ENCODE measurements at regions not wholly inside any gene's neighbourhood (a gene's known extent, or its start where the extent isn't known, plus 50 kb on each side); places are given as distances from the start of the nearest gene placed in this dataset.

DNA sequence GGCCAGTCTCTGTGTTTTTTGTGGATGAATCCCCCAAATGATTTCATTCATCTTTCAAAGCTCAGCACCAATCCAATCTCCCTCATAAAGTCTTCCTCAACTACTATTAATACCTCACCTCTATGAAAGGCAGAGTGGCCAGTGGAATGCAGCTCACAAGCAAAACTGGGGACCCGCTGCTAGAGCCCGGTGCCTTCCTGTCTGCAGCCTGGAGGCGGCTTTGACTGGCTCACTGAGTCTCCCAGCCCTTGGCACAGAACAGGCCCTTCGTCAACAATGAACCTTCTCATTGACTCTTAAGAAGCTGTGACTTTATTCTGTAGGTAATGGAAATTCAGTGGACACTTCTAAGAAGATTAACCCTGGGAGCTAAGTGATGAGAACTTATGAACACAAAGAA is 86.8 kb upstream of the RAB4A start:
- DNase-seq (ENCODE audit: low read depth) = no peak

- DNase-seq (ENCODE audit: low read depth) = no peak
Observed at GRCh38 chr1:229185963-229186362, 84.9 kb upstream of the RAB4A start.

DNA sequence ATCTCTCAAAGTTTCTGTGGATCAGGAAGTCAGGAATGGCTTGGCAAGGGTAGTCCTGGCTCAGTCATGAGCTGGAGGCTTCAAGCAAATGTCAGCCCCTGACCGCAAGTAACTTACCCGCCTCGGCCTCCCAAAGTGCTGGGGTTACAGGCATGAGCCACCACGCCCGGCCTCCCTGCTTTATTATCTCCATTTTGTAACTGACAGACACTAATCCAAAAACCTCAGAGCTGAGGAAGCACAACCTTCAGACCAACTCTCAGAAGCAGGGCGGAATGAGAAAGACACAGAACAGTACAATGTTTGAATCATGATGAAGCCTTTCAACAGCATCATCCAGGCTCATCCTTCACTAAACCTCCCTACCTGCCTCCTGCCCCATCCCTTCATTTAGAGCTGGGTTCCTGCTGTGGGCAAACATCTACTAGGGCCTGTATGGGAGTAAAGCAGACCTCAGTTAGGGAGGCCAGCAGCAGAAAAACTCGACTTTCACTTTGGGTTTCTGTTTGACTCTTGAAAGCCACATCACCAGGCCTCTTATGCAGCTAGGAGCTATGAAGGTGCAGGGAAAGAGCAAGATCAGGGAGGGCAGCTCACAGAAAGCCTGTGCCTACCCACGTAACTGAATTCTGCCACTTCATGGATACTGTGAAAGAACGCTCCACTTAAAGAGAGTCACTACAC is 84.4 kb upstream of the RAB4A start:
- no peak for DNase-seq (ENCODE audit: low read depth)

GRCh38 chr1:229190057-229190575 is 80.8 kb upstream of the RAB4A start:
- DNase-seq (ENCODE audit: low read depth) = no peak

- DNase-seq (ENCODE audit: low read depth) = no peak
Observed at GRCh38 chr1:229191066-229191674, 79.7 kb upstream of the RAB4A start.

DNA sequence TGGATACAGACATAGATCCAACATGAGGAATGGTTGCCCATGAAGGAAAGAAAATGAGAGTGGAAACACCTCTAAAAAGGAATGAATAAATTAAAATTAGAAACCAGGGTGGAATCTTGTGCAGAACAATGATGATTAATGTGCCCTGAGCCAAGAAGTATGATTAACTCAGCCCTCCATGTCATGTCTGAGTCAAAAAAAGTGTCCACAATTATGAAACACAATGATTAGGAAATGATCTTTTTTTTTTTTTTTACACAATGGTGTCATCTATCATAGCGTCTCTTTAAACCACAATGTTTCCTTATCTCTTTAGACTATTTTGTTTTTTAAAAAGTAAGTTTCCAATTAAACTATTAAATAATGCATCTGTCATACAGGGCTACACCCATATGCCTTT is 78.9 kb upstream of the RAB4A start:
- DNase-seq (ENCODE audit: low read depth) = peak; percentile 31

DNA sequence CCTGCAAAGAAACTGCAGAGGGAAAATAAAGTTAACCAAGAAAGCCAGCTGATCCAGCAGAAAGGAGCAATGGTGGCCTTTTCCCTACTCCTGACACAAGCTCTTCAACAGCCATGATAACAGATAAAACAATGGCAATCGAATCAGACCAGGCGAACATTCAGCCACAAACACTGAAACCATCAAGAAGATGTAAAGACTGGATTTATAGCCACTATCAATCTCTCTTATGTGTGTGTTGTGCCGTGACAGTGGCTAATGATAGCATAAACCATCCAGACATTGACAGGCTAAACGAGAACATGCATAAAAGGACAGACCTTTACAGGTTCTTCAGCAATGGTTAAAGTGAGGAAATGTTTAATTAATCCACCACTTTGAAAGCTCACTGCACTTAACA is 78.1 kb upstream of the RAB4A start:
- DNase-seq (ENCODE audit: low read depth) = no peak

- DNase-seq (ENCODE audit: low read depth) = no peak
Observed at GRCh38 chr1:229194096-229194495, 76.8 kb upstream of the RAB4A start.

DNA sequence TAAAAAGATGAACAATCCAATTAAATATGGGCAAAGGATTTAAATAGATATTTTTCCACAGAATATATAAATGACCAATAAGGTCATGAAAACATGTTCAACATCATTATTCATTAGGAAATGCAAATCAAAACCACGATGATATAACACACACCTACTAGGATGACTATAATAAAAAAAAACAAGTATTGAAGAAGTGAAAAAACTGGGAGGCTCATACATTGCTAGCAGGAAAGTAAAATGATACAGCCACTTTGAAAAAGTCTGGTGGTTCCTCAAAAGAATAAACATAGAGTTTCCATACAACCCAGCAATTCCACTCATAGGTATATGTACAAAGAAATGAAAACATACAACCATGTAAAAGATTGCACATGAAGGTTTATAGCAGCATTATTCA is 75.7 kb upstream of the RAB4A start:
- no peak for DNase-seq (ENCODE audit: low read depth)

DNA sequence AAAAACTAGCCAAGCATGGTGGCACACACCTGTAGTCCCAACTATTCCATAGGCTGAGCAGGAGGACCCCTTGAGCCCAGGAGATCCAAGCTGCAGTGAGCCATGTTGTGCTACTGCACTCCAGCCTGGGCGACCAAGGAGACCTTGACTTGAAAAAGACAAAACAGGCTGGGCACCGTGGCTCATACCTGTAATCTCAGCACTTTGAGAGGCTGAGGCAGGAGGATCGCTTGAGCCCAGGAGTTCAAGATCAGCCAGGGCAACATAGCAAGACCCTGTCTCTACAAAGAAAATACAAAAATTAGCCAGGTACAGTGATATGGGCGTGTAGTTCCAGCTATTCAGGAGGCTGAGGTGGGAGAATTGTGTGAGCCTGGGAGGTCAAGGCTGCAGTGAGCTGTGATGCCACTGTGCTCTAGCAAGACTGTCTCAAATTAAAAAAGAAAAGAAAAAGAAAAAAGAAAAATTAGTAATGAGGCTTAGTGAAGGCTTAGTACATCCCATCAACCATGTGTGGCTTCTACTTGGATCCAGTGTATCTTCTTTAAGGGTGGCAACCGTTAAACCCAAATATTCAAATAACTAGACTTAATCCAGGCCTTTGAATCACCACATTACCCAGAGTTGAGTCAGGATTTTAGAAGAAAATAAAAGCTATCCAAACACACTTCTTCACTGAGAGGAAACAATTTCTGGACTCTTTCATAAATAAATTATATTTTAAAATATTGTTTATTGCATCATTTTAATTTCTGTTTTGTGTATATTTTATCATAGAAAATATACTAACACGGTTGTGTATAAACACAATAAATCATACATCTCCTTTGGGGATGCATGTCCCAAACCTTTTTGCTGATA is 74.3 kb upstream of the RAB4A start:
- peak; percentile 34 for DNase-seq (ENCODE audit: low read depth)

- DNase-seq (ENCODE audit: low read depth) = no peak
Observed at GRCh38 chr1:229197265-229197585, 73.7 kb upstream of the RAB4A start.

DNA sequence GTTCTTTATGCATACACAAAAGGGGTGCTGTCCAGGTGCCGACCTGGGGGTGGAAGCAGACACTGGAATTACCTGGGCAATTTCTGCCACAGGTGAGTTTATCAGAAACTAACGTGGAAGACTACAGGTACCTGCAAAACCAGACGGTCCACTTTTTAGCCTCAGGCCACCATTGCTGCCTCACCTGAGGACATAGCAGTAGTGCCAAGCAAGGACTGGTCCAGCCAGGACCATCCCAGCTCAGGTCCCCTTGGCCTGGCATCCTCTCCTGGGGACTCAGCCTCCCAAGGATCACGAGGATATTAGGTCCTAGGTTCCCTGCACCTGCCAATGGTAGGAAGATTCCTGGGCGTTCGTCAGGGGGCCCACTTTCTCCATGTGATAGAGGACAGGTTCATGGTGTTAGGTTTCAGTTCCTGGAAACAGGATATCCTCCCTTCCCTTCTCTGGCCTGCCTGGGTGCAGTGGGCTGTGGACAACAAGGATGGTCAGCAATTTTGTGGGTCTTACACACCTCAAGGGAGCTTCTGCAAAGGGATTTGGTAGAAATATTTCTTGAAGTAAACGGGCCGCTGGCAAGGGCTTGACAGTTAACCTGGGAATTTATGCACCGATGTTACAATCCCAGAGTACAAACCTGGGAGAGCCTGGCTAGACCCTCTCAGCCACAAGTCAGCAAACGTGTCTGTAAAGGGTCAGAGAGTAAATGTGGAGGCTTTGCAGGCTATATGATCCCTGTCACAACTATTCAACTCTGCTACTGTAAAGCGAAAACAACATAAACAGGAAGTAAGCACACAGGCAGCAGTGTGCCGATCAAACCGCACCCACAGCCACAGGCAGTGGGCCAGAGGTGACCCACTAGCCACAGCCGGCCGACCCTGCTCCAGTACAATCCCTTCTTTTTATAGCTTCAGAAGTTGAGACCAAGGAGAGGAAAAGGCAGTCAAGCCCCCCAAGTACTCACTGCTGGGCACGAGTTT is 71.4 kb upstream of the RAB4A start:
- DNase-seq (ENCODE audit: low read depth) = no peak

DNA sequence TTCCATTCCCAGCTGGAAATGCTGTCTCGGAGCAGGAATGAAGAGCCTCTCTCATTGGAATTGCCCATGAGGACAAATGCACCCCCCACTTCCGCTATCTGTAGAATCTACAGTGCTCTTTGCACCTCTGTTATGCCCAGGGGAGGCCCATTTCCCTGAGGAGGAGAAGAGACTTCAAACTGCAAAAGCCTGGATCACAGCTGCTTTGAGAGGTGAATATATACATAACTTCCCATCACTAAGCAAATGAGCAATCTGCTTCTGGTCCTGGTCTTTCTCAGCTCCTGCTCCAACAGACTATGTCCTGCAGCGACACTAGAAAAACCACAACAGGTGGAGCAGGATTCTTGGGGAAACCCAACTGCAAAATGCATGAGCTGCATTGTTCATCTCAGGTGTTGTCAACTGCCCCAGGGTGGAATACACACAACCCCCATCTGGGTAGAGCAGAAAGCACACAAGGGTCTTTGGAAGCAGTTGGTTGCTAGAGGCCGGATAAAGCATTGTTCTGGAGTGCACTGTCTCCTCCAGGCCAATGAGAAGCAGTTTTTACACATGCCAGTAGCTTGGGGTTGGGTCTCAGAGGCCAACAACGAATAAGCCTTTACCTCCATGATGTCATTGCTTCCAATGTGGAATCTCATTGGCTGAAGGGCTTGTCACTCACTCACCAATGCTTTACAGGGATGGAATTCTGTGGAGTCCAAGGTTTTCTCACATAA is 67.7 kb upstream of the RAB4A start:
- peak; percentile 49 for DNase-seq (ENCODE audit: low read depth)

- DNase-seq (ENCODE audit: low read depth) = no peak
Observed at GRCh38 chr1:229203991-229204632, 66.8 kb upstream of the RAB4A start.

- DNase-seq (ENCODE audit: low read depth) = peak; percentile 84
Observed at GRCh38 chr1:229204921-229205777, 65.8 kb upstream of the RAB4A start.

DNA sequence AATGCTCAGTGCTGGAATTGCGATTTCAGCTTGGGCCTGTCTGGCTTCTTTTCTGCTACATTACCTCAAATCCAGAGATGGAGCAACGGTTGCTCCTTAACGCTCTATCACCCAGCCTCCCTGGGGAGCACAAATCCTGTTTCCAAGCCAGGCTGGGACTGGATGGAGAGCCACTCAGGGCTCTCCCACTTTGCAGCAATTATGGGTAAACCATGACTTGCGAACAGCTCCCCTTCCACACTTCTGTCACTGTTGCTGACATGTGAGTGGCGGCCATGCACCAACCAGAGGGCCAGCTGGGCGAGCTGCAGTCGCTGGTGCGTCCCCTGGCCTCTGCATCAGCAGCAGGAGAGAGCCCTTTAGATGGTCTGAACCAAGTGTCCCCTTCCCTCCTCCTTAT is 65.1 kb upstream of the RAB4A start:
- no peak for DNase-seq (ENCODE audit: low read depth)

DNA sequence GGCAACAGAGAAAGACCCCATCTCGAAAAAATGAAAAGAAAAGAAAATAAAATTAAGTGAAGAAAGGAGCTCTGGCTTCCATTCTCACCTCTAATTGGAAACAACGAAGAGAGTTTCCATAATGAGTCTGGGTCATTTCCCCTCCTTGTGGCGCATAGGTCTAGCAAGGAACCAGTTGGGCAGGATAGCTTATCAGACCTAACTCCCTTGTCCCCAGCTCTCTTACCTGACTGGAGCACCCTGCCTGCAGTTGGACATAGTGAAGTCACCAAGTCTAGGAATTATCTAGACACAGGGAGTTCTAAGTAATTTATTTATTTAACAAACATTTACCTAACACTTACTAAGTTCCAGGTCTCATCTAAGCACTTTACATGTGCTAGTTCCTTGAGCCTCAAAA is 63.0 kb upstream of the RAB4A start:
- DNase-seq (ENCODE audit: low read depth) = no peak

DNA sequence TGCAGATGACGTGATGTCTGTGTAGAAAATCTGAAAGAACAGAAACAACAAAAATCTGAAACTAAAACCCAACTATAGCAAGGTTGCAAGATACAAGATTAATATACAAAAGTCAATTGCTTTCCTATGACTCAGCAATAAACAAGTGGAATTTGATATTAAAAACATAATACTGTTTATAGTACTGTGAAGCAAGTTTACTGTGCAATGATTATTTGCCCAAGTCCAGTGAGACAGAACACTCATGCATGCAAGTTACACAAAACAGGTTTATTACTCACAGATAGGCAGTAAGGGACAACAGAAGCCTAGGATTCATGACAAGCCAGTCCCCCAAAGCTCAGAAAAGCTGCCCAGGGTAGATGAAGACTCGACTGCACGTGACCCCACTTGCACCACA is 62.4 kb upstream of the RAB4A start:
- no peak for DNase-seq (ENCODE audit: low read depth)

GRCh38 chr1:229209386-229209785 is 61.5 kb upstream of the RAB4A start:
- DNase-seq (ENCODE audit: low read depth) = no peak

DNA sequence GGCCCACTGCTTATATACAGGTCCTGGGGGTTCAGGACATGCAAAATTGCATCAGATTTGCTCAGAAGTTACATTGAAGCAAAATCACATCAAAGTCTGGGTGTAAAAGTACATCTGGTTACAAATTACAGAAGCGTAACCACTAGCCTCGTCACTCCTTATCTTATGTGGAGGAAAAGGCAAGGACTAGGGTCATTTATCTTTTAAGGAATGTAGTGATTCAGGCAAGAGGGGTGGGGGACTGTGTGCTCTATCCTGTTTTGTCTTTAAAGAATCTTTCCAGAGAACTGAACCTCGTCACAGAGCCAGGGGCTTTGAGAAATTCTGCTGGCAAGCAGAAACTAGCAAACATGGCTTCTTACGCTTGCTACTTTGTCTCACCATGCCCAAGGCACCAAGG is 61.1 kb upstream of the RAB4A start:
- no peak for DNase-seq (ENCODE audit: low read depth)
